Progenitor cell of endocrine pancreas (in vitro differentiated cells): ENCODE measurements at regions not wholly inside any gene's neighbourhood (a gene's known extent, or its start where the extent isn't known, plus 50 kb on each side); places are given as distances from the start of the nearest gene placed in this dataset.
"Not testable (repeated sequence)": the region's sequence is repeated elsewhere in the genome, so short reads cannot be mapped to it uniquely, and the experiment has no call there.

Source experiments
- DNase-seq: peaks from one replicate; pipeline ENCODE4 v3.0.0; 2021; ENCODE audit warnings: low spot score; ENCODE audit not compliant: unreplicated experiment
- H3K27ac Mint-ChIP-seq: 2 replicates; pipeline ENCODE4 v1.8.0; 2021; ENCODE audit warnings: mild to moderate bottlenecking, moderate library complexity, mixed read lengths
- H3K27me3 Mint-ChIP-seq: 2 replicates; pipeline ENCODE4 v1.8.0; 2021; ENCODE audit warnings: mixed read lengths
- H3K36me3 Mint-ChIP-seq: 2 replicates; pipeline ENCODE4 v1.8.0; 2022; ENCODE audit warnings: mixed read lengths; ENCODE audit not compliant: insufficient read depth
- H3K4me1 Mint-ChIP-seq: 2 replicates; pipeline ENCODE4 v1.8.0; 2021; ENCODE audit warnings: low read depth, mixed read lengths
- H3K4me3 Mint-ChIP-seq: 2 replicates; pipeline ENCODE4 v1.8.0; 2021; ENCODE audit warnings: low read depth, mild to moderate bottlenecking, moderate library complexity, mixed read lengths
- H3K9me3 Mint-ChIP-seq: 2 replicates; pipeline ENCODE4 v1.8.0; 2021; ENCODE audit warnings: low read depth, mixed read lengths
- TF ChIP-seq, protein P1 (sequence below): fragments of 200-600 bp; sonication (generic); IDR thresholded peaks from one replicate; pipeline ENCODE4 v1.5.0; 2021; ENCODE audit warnings: antibody characterized with exemption, mild to moderate bottlenecking; ENCODE audit not compliant: unreplicated experiment

DNA sequence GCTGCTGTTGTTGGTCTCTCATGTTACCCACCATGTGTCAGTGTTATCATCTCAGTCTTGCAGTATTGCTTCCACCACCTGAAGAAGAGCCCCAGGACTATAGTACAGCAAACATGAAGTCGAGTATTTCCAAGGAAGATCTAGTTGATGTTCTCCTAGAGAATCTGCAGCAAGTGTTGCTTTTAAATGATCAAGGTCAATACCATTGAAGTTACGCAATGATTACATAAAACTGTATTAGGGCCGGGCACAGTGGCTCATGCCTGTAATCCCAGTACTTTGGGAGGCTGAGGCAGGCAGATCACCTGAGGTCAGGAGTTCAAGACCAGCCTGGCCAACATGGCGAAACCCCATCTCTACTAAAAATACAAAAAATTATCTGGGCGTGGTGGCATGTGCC, 173.9 kb downstream of the TJP1 start:
- not testable (repeated sequence) for H3K4me3 Mint-ChIP-seq, H3K36me3 Mint-ChIP-seq, H3K27me3 Mint-ChIP-seq, H3K27ac Mint-ChIP-seq, DNase-seq, H3K4me1 Mint-ChIP-seq, H3K9me3 Mint-ChIP-seq

DNA sequence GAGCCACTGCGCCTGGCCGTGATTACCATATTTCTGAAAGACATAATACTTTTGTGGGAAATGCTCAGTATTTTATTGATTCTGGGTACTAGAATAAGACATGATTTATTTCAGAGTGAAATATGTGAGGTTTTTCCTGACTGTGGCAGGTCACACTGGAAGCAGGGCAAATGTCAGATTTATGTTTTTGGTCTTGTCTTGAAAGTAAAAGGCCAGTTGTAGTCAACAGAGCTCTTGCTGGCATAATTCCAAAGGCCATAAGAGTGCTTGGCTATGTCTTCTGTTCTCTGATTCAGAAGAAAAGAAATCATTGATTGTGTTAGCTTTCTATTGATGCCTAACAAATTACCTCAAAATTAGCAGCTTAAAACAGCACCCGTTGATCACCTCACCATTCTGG, 176.4 kb downstream of the TJP1 start:
- TF ChIP-seq, protein P1, sequence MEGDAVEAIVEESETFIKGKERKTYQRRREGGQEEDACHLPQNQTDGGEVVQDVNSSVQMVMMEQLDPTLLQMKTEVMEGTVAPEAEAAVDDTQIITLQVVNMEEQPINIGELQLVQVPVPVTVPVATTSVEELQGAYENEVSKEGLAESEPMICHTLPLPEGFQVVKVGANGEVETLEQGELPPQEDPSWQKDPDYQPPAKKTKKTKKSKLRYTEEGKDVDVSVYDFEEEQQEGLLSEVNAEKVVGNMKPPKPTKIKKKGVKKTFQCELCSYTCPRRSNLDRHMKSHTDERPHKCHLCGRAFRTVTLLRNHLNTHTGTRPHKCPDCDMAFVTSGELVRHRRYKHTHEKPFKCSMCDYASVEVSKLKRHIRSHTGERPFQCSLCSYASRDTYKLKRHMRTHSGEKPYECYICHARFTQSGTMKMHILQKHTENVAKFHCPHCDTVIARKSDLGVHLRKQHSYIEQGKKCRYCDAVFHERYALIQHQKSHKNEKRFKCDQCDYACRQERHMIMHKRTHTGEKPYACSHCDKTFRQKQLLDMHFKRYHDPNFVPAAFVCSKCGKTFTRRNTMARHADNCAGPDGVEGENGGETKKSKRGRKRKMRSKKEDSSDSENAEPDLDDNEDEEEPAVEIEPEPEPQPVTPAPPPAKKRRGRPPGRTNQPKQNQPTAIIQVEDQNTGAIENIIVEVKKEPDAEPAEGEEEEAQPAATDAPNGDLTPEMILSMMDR = no peak
- no peaks in the 10 kb centered on the region for H3K9me3 Mint-ChIP-seq

DNA sequence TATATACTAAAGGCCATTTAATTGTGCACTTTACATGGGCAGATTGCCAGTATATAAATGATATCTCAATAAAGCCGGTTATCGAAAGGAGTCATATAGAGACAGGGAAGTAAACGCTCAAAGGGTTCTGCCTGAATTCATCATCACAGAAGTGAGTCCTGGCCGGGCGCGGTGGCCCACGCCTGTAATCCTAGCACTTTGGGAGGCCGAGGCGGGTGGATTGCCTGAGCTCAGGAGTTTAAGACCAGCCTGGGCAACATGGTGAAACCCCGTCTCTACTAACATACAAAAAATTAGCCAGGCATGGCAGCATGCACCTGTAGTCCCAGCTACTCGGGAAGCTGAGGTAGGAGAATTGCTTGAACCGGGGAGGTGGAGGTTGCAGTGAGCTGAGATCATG, 177.9 kb downstream of the TJP1 start:
- H3K27ac Mint-ChIP-seq, H3K4me3 Mint-ChIP-seq, DNase-seq, H3K9me3 Mint-ChIP-seq, H3K4me1 Mint-ChIP-seq, H3K27me3 Mint-ChIP-seq, H3K36me3 Mint-ChIP-seq: not testable (repeated sequence)

More for the DNA sequence above, 176.4 kb downstream of the TJP1 start:
- Mint-ChIP-seq H3K4me1 (no peaks in the 10 kb centered on the region), H3K27me3 (no peaks in the 10 kb centered on the region), H3K36me3 (no peaks in the 10 kb centered on the region), H3K4me3 (no peak overlapping the region), H3K27ac (no peak overlapping the region)
- DNase-seq = no peak

DNA sequence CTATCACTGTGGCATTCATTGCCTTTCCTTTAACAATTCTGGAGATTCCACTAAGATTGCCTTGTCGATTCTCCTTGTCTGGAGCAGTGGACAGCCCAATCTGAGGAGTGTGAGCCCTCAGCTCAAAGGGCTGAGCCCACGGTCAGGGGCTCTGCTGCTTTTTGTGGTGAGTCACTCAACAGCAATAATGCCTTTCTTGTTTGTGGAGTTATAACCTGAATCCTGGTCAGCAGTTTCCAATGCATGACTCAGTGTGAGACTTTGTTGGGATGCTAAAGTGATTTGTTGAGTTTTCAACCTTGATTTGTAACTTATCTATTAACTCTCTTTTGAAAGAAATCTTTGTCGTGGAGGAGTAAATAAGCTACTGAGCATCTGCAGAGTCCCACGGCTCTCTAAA, 183.5 kb downstream of the TJP1 start:
- no peak for DNase-seq
- Mint-ChIP-seq H3K4me1 (peaks cover 4% of the 10 kb centered on the region), H3K27me3 (no peaks in the 10 kb centered on the region), H3K36me3 (no peaks in the 10 kb centered on the region), H3K9me3 (no peaks in the 10 kb centered on the region), H3K4me3 (no peak overlapping the region), H3K27ac (no peak overlapping the region)
- TF ChIP-seq, protein P1 = no peak

DNA sequence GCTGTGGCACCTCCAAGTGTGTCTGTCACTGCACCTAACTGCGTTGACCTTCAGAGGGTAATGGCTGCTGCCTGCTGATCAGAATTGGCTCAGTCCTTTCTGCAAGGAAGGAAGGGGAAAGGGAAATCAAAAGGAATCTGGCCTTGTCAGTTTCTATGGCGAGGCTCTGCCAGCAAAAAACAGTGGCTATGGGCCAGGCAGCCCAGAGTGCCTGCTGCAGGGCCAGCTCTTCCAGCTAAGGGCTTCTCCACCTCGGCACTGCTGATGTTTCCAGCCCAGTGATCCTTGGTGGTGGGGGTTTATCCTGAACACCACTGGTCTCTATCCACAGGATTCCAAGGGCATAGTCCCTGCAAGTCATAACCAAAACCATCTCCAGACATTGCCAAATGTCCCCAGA, 184.3 kb downstream of the TJP1 start:
- TF ChIP-seq, protein P1 = no peak
- H3K4me1 Mint-ChIP-seq = peaks cover 4% of the 10 kb centered on the region
- no peaks in the 10 kb centered on the region for H3K9me3 Mint-ChIP-seq
- H3K27me3 Mint-ChIP-seq = no peaks in the 10 kb centered on the region
- no peak overlapping the region for H3K4me3 Mint-ChIP-seq
- H3K27ac Mint-ChIP-seq = no peak overlapping the region
- no peaks in the 10 kb centered on the region for H3K36me3 Mint-ChIP-seq
- DNase-seq = no peak

DNA sequence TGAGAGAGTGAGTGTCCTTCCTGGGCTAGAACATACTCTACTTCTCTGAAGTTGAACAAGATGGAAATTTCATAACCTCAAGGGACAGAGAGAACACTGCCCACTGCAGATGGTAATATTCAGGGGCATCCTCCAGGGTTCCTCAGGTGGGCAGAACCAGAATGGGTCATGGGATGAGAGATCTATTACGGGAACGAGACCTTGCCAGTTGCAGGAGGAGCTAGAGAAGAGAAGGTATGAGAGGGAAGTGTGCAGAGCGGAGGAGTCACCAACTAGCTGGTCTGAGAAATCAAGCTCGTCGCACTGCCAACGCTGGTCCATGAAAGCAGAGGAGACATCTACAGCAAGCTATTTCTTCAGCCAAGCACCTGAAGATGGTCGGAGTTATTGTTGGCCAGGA, 184.7 kb downstream of the TJP1 start:
- DNase-seq = no peak
- Mint-ChIP-seq H3K27ac (no peak overlapping the region), H3K4me1 (peaks cover 4% of the 10 kb centered on the region), H3K36me3 (no peaks in the 10 kb centered on the region), H3K27me3 (no peaks in the 10 kb centered on the region), H3K9me3 (no peaks in the 10 kb centered on the region), H3K4me3 (no peak overlapping the region)
- TF ChIP-seq, protein P1 = no peak

DNA sequence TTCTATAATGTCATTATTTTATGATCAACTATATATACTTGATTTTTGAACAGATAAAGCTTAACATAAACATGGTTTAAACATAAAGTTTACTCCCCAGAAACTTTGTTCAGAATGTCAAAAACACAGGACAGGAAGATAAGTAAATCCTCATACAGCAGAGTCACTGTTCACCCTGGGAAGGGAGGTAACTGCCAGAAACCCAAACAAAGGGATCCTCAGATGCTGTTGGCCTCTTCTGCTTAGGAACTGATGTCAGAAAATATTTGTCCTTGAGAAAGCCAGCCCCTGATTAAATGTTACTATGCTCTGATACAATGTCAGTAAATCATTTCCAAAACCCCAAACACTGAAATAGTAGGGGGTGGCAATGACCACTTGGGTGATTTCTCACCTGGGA, 185.3 kb downstream of the TJP1 start:
- peaks cover 4% of the 10 kb centered on the region for H3K4me1 Mint-ChIP-seq
- no peaks in the 10 kb centered on the region for H3K27me3 Mint-ChIP-seq
- no peak overlapping the region for H3K4me3 Mint-ChIP-seq
- TF ChIP-seq, protein P1 = no peak
- no peaks in the 10 kb centered on the region for H3K36me3 Mint-ChIP-seq
- H3K27ac Mint-ChIP-seq = no peak overlapping the region
- H3K9me3 Mint-ChIP-seq = no peaks in the 10 kb centered on the region
- DNase-seq = no peak
